HG03060 (cell line): ENCODE measurements at regions not wholly inside any gene's neighbourhood (a gene's known extent, or its start where the extent isn't known, plus 50 kb on each side); places are given as distances from the start of the nearest gene placed in this dataset.

ENCODE experiments used
- ATAC-seq: cut with Tn5 transposase; IDR thresholded peaks from one replicate; pipeline ENCODE4 v1.9.1; 2021; ENCODE audit warnings: low read depth, moderate number of reproducible peaks; ENCODE audit not compliant: unreplicated experiment

DNA sequence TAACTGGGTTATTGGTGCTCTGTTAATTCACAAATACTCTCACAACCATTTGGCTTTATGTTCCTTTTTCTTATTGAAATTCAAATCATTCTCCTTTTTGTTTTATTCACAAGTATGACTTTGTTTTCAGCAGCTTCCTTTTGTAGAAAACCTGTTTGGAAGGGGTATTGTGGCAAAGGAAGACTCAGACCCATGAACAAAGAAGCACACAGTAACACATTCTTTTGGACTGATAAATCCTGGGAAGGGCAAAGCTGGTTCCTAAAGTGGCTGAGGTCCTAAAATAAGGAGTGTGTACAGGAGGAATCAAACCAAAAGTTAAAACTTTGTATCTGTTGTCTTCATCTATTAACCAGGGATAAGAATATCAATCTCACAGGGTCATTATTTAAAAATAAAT is 374.7 kb upstream of the FIGN start:
- no peak for ATAC-seq

GRCh38 chr2:164109006-164109405 is 373.2 kb upstream of the FIGN start:
- no peak for ATAC-seq

DNA sequence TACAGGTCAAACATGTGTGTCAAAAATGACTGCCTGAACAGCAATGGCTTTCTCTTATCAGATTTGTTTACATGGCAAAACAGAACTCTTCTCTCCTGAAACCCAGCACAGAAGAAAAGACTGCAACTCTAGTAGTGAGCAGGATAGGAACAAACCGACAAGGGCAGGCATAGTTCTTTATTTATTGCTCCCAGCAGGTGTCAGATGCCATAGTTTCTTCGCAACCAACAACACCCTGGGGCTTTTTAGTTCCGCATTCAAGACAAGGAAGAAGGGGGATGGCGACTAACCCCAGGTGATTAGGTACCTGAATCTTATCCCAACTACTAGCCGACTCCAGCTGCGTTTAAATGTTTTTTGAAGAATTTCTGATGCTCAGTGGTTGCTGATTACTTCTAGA is 367.5 kb upstream of the FIGN start:
- ATAC-seq = no peak

DNA sequence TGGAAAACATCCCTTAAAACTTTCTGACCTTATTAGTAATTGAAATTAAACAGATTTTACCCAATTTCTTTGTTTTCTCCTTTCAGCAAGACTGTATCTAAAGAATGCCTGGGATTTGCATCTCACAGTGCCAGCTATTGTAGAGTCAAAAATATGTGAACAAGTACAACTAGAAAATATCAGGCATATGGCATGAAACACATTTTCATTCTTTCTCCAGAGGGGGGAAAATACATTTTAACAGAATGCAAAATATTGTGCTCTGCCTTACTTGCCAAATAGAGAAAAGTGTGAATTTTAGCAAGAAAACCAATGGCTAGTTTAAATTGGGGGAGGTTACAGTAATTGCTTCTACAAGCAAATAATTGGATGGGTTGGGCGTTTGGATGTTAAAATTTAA is 366.6 kb upstream of the FIGN start:
- no peak for ATAC-seq

GRCh38 chr2:164091673-164092072 is 355.9 kb upstream of the FIGN start:
- no peak for ATAC-seq

- ATAC-seq = no peak
Measured at GRCh38 chr2:164090533-164090932, 354.7 kb upstream of the FIGN start.

DNA sequence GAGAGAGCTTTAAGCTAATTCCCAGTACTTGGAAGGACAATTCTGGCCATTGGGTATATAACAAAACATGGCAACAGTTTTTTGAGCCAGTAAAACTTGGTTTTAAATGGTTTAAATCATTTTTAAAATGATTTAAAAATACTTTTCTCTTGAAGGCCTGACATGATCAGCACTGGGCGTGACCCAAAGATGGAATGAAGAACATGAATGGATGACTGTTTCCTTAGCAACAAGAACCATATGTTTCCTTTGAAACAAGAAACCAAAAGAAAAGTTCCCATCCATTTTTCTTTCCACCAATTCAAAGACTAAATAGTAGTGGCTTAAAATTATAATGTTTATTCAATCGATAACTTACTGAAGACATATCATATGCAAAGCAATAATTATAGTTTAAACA is 348.3 kb upstream of the FIGN start:
- ATAC-seq = no peak

GRCh38 chr2:164080486-164080885 is 344.7 kb upstream of the FIGN start:
- no peak for ATAC-seq

GRCh38 chr2:164079258-164079657 is 343.4 kb upstream of the FIGN start:
- ATAC-seq = no peak

DNA sequence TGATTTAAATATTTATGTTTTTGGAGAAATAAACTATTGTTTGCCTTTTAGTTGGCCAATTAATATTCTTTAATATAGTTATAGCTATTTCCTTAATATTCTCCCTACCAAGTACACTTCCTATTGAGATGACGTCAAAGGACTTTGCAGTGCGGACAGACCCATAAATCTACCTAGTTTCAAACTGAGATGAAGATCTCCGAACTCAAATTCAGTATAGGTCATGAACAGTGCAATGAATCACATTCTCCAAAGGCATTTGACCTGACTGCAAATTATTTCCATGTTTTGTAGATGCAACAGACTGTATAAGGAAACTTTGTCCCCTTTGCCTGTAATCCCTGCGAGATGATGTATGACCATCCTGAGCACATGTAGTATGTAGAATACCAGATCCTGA is 342.6 kb upstream of the FIGN start:
- no peak for ATAC-seq

DNA sequence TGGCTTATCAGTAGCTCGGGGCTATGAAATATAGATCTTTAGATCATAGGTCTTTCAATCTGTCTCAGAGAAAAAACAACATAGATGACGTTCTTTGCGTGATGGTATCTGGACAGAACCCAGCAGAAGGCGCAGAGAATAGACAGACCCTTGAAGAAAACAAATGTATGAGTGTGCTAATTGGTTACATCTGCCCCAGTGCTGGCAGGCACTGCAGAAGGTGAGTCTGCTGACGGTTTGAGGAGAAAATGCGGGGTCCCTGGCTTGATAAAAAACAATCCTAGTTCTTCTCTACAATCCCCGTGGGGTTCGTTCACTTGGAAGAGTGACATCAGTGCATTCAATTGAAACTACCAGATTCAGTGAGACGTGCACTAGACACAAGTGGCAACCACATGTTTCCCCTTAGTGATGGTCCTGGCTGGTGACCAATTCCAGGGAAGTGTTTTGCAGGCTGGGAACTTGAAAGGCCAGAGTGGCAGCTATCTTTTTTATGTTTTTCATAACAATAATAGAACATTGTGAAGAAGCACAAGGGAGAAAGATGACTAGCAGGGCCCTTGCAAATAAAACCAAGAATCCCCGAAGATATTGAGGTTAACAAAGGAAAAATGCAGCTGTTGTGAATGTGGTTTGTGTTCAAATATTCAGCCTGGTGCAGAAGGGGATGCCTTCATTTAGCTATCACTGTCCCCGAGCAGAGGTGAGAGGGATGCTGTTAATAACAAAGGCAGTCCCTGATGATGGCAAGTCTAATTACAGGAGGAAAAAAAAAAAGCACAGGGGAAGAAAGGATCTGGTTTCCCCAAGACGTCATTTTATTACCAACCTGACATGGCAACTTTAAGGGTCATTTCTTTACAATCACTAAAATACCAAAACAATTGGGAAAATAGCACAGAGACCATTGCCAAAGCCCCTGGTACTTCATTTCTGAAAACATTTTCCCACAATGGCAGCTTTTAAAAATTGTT is 337.6 kb upstream of the FIGN start:
- no peak for ATAC-seq

GRCh38 chr2:164069540-164069939 is 333.7 kb upstream of the FIGN start:
- ATAC-seq = no peak

DNA sequence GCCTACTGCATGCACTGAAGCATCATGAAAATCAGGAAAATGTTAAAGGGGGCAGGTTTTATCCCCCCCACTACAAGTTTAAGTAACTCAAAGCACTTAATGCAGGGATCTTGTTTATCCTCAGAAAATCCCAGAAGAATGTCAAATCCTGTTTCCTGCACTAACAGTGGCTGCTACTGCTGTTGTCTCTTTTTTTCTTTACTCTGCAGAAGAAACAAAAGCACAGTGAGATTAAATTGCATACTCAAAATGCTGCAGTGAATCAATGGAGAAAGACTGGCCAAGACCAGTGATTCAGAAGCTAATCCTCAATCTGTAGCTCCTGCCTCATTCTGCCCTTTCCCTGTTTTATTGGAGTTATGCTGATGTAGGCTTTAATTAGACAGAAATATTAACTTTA is 332.3 kb upstream of the FIGN start:
- no peak for ATAC-seq

DNA sequence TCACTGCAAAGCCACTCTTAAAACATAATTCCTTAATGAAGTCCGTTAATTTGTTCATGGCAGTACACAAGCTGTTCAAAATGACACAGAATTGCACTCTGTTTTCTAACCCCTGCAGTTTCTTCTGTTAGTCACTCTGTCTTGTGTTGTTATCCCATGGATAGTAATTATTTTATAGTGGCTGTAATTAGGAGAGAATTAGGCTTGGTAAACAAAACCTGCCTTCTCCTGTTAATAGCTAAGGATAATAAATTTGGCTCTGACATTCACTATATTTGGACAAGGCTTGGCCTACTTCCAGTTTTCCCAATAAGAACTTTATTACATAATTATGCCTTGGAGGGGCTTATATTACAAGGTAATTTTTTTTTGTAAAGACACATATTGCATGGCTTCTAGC is 330.3 kb upstream of the FIGN start:
- ATAC-seq = no peak

- ATAC-seq = no peak
Measured at GRCh38 chr2:164065038-164065437, 329.2 kb upstream of the FIGN start.

GRCh38 chr2:164061129-164061746 is 325.4 kb upstream of the FIGN start:
- ATAC-seq = no peak

GRCh38 chr2:164060031-164060430 is 324.2 kb upstream of the FIGN start:
- no peak for ATAC-seq

DNA sequence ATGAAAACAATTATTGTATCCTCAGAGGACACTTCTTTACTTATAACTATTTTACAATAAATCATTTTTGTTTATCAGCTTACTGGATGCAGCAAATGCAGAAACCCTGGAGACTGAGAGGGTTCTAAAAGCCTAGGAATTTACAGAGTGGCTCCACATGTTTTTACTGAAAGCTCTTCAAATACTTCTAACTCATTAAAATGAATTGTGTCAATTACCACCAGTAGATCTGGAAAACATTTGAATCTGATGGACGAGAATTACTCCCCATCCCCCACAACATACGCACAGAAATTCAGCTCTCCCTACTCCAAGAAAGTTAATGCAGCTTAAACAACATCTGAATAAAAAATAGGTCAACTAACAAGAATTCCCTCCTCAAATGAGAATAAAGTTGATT is 319.8 kb upstream of the FIGN start:
- no peak for ATAC-seq

- ATAC-seq = no peak
Measured at GRCh38 chr2:164054651-164055050, 318.8 kb upstream of the FIGN start.

- no peak for ATAC-seq
Measured at GRCh38 chr2:164053021-164053420, 317.2 kb upstream of the FIGN start.

- ATAC-seq = no peak
Measured at GRCh38 chr2:164052006-164052405, 316.2 kb upstream of the FIGN start.

DNA sequence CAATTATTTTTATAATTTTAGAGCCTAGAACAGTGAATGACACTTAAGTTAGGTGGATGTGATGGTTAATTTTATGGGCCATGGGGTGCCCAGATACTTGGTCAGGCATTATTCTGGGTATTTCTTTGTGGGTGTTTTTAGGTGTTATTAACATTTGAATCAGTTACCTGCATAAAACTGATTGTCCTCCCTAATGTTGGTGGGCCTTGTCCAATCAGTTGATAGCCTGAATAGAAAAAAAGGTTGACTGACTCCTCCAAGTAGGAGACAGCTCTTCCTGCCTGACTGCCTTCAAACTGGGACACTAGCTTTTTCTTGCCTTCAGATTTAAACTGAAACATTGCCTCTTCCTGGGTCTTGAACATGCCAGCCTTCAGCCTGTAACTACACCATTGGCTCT is 312.9 kb upstream of the FIGN start:
- ATAC-seq = no peak
